ENCODE measurements at regions not wholly inside any gene's neighbourhood (a gene's known extent, or its start where the extent isn't known, plus 50 kb on each side); places are given as distances from the start of the nearest gene placed in this dataset.

- TF ChIP-seq PBX3 (CRISPR knock-in tag; IDR thresholded peaks at IDR 0.05) (no peak), ZNF280D (tag by site-specific recombination; IDR thresholded peaks at IDR 0.05) (no peak), REPIN1 (tag by site-specific recombination; IDR thresholded peaks at IDR 0.05; ENCODE audit: low read depth) (no peak)
- TF ChIP-seq, protein P1, sequence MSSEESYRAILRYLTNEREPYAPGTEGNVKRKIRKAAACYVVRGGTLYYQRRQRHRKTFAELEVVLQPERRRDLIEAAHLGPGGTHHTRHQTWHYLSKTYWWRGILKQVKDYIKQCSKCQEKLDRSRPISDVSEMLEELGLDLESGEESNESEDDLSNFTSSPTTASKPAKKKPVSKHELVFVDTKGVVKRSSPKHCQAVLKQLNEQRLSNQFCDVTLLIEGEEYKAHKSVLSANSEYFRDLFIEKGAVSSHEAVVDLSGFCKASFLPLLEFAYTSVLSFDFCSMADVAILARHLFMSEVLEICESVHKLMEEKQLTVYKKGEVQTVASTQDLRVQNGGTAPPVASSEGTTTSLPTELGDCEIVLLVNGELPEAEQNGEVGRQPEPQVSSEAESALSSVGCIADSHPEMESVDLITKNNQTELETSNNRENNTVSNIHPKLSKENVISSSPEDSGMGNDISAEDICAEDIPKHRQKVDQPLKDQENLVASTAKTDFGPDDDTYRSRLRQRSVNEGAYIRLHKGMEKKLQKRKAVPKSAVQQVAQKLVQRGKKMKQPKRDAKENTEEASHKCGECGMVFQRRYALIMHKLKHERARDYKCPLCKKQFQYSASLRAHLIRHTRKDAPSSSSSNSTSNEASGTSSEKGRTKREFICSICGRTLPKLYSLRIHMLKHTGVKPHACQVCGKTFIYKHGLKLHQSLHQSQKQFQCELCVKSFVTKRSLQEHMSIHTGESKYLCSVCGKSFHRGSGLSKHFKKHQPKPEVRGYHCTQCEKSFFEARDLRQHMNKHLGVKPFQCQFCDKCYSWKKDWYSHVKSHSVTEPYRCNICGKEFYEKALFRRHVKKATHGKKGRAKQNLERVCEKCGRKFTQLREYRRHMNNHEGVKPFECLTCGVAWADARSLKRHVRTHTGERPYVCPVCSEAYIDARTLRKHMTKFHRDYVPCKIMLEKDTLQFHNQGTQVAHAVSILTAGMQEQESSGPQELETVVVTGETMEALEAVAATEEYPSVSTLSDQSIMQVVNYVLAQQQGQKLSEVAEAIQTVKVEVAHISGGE (tag by site-specific recombination; conservative IDR thresholded peaks at IDR 0.05; ENCODE audit: low read depth) = no peak
- TF ChIP-seq, protein P2, sequence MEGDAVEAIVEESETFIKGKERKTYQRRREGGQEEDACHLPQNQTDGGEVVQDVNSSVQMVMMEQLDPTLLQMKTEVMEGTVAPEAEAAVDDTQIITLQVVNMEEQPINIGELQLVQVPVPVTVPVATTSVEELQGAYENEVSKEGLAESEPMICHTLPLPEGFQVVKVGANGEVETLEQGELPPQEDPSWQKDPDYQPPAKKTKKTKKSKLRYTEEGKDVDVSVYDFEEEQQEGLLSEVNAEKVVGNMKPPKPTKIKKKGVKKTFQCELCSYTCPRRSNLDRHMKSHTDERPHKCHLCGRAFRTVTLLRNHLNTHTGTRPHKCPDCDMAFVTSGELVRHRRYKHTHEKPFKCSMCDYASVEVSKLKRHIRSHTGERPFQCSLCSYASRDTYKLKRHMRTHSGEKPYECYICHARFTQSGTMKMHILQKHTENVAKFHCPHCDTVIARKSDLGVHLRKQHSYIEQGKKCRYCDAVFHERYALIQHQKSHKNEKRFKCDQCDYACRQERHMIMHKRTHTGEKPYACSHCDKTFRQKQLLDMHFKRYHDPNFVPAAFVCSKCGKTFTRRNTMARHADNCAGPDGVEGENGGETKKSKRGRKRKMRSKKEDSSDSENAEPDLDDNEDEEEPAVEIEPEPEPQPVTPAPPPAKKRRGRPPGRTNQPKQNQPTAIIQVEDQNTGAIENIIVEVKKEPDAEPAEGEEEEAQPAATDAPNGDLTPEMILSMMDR (tag by site-specific recombination; IDR thresholded peaks at IDR 0.05) = no peak
Measured at GRCh38 chr19:27779954-27780353, 1433.0 kb downstream of the UQCRFS1 start.
